HG03565 (cell line): ENCODE measurements at regions not wholly inside any gene's neighbourhood (a gene's known extent, or its start where the extent isn't known, plus 50 kb on each side); places are given as distances from the start of the nearest gene placed in this dataset.

Source experiments
- ATAC-seq: cut with Tn5 transposase; IDR thresholded peaks from one replicate; pipeline ENCODE4 v1.9.1; 2021; ENCODE audit warnings: mild to moderate bottlenecking, moderate library complexity; ENCODE audit not compliant: unreplicated experiment

- ATAC-seq: no peak
Measured at GRCh38 chr22:34972191-34972897, 93.6 kb upstream of the ISX start.

DNA sequence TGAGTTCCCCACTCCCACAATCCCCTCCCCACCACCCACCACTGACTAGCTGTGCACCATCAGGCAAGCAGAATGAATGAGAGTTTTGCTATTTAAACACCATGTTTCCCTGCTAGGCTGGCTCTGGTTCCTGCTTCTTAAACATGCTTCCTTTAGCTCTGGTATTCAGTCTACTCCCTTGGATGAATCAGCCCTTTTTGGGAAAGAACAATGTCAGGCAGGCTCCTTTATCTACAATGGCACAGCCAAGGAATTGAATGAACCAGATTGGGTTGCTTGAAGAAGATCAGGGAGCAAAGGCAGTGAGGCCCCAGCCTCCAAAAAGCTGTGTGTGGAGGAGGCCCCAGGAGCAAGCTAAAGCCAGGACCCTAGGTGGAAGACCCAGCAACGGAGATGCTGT lies 92.9 kb upstream of the ISX start:
- ATAC-seq: no peak

DNA sequence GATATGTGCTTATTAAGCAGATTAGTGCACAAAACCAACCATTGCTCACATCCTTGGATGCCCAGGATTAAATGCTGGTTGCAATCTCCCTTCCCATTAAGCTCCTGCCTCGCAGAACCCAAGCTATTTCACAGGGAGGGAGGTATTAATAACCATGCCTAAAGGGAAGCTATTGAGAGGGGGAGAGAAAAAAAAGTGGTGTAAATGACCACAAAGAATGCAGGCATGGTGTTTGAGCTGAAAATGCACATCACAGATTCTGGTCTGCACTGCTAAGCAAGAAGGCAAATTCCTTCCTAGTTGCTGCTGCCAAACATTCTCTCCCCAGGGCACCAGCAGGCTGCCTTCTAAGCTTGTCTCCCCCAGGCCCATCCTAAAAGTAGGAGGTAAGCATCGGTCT lies 92.0 kb upstream of the ISX start:
- no peak for ATAC-seq

DNA sequence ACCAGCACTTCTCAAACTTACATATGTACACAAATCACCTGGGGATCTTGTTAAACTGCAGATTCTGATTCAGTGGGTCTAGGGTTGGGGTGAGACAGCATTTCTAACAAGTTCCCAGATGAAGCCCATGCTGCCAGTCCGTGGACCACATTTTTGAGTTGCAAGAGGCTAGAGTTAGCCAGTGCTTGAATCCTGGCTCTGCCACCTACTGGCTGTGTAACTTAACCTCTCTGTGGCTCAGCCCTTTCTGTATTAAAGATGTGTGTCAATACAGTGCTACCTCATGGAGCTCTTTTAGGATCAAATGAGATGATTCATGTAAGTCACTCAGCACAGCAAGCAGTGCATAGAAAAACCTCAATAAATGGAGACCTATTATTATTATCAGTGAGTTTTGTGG lies 90.2 kb upstream of the ISX start:
- no peak for ATAC-seq

DNA sequence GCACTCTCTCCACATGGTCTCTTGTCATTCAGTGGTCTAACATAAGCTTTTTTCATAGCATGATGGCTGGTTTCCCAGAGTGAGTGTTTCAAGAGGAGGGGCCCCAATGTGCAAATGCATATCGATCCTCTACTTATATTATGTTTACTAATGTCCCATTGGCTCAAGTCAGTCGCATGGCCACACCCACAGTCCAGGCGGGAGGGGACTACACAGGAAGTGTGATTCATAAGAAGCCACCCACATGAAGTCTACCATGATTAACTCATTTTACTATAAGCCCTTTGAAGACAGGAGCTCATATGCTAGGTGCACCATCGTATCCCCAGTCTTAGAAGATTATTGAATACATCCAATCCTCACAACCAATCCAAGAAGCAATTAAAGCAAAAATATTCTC lies 89.5 kb upstream of the ISX start:
- ATAC-seq: no peak

GRCh38 chr22:34976886-34977285 lies 89.1 kb upstream of the ISX start:
- ATAC-seq: no peak

DNA sequence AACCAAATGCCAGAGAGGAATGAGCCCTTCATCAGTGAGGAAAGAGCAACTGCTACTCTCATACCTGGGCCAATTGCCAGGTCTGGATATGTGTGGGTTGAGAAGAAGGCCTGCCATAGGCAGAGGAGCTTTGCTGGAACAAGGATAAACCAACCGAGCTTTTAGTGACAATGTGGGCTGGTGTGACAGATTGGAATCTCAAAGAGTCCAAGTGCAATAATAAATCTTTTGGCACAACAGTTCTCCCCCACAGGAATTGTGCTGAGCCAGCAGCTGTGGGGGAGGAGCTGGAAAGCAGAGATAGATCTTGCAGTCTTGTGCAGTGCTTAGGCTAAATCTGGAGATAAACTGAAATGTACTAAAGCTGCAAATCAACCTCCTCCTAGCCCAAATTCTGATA lies 79.4 kb upstream of the ISX start:
- no peak for ATAC-seq

- no peak for ATAC-seq
Measured at GRCh38 chr22:34992672-34993071, 73.3 kb upstream of the ISX start.

DNA sequence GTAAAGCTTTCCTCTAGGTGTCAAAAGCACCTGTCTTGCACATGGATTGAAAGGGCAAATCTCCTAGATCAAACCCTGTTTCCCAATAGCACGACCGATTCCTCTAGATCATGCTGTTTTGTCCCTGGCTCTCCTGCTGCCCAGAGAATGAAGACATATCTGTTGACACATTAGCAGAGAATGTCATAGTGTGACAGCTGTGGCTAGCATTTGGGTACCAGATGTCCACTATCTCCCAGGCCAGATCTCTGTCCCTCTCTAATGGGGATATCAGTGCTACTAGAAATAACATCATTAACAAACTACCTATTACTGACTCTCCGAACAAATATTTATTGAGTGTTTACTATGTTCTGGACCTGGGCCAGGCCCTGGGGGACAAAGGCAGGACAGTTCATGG lies 72.4 kb upstream of the ISX start:
- ATAC-seq: no peak

GRCh38 chr22:34997633-34998299 lies 68.2 kb upstream of the ISX start:
- no peak for ATAC-seq

DNA sequence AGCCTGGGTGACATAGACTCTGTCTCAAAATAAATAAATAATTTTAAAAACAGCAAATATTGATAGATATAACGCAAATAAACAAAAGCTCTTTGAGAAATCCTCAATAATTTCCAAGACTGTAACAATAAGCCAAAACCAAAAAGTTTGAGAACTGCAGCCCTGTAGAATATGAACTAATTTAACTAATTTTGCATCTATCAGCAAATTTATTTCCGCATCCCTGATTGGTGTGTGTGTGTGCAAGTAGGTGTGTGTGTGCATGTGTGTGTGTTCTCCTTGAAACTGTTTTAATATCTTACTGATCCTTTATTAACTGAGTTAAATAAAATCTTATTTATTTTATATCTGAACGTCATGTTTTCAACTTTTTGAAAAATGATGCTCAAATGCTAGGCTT lies 67.0 kb upstream of the ISX start:
- ATAC-seq: no peak

DNA sequence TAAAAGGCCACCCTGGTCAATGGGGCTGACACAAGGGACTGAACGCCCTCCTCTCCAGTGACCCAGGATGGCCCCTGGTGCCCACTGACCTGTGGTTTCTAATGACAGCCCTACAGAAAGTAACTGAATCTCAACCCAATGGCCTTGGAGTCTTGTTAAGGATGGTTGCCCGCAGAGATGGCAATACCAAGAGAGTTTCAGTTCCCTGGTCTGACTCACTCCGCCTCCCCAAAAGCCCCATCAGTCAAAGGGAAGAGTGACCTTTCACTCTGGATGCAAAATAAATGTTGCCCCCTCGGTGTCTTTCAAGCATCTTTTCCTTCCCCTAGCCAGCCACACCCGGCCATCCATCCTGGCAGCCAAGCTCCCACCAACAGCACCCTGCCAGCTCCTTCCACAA lies 57.7 kb upstream of the ISX start:
- ATAC-seq: no peak

GRCh38 chr22:35010543-35010942 lies 55.4 kb upstream of the ISX start:
- no peak for ATAC-seq

DNA sequence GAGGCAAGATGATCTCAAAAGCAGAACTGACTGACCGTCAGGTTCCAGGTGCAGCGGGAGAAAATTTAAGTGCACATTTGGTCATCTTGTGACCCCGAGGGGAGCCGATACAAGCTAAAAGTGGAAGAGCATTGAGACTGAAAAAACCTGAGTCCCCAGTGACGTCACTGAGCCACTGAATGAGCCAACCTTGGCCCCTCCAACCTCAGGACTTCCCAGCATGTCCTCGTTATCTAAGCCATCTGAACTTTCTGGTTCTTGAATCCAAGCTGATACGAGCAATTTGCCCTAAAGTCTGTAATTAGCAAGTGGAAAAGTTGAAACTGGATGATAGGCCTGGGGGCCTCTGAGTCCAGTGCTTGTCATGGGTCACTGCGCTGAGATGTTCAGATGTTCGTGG lies 51.1 kb upstream of the ISX start:
- no peak for ATAC-seq
